ENCODE measurements at regions not wholly inside any gene's neighbourhood (a gene's known extent, or its start where the extent isn't known, plus 50 kb on each side); places are given as distances from the start of the nearest gene placed in this dataset.

- no peak for DNase-seq
Measured at GRCh38 chr10:128629111-128630096, 503.2 kb upstream of the MKI67 start.

GRCh38 chr10:128630787-128631252 lies 504.6 kb upstream of the MKI67 start:
- DNase-seq: no peak

- DNase-seq: no peak
Measured at GRCh38 chr10:128631801-128632241, 505.6 kb upstream of the MKI67 start.

- DNase-seq: no peak
Measured at GRCh38 chr10:128632694-128633093, 506.5 kb upstream of the MKI67 start.

- no peak for DNase-seq
Measured at GRCh38 chr10:128633864-128634540, 507.8 kb upstream of the MKI67 start.

- no peak for DNase-seq
Measured at GRCh38 chr10:128642023-128642422, 515.8 kb upstream of the MKI67 start.

- DNase-seq: no peak
Measured at GRCh38 chr10:128642502-128642901, 516.3 kb upstream of the MKI67 start.

- DNase-seq: no peak
Measured at GRCh38 chr10:128643658-128644057, 517.4 kb upstream of the MKI67 start.

GRCh38 chr10:128645486-128645885 lies 519.3 kb upstream of the MKI67 start:
- no peak for DNase-seq

GRCh38 chr10:128646956-128647355 lies 520.7 kb upstream of the MKI67 start:
- no peak for DNase-seq

GRCh38 chr10:128657548-128657947 lies 531.3 kb upstream of the MKI67 start:
- DNase-seq: no peak

GRCh38 chr10:128660726-128661125 lies 534.5 kb upstream of the MKI67 start:
- DNase-seq: no peak

GRCh38 chr10:128661404-128662197 lies 535.4 kb upstream of the MKI67 start:
- no peak for DNase-seq

GRCh38 chr10:128662520-128662919 lies 536.3 kb upstream of the MKI67 start:
- no peak for DNase-seq

GRCh38 chr10:128664729-128665128 lies 538.5 kb upstream of the MKI67 start:
- no peak for DNase-seq

- DNase-seq: no peak
Measured at GRCh38 chr10:128675405-128675804, 549.2 kb upstream of the MKI67 start.

- DNase-seq: no peak
Measured at GRCh38 chr10:128680116-128680515, 553.9 kb upstream of the MKI67 start.

GRCh38 chr10:128684215-128684614 lies 558.0 kb upstream of the MKI67 start:
- no peak for DNase-seq

GRCh38 chr10:128686630-128687278 lies 560.5 kb upstream of the MKI67 start:
- DNase-seq: no peak

- no peak for DNase-seq
Measured at GRCh38 chr10:128687408-128687807, 561.2 kb upstream of the MKI67 start.

GRCh38 chr10:128687927-128688549 lies 561.8 kb upstream of the MKI67 start:
- DNase-seq: no peak

GRCh38 chr10:128689667-128690066 lies 563.4 kb upstream of the MKI67 start:
- DNase-seq: no peak

All from stimulated activated CD4-positive, alpha-beta T cell treated with anti-CD3 and anti-CD28 coated beads, Interleukin-4, amount 100 ng/mL, for 1 hour (primary cell).